ENCODE measurements at regions not wholly inside any gene's neighbourhood (a gene's known extent, or its start where the extent isn't known, plus 50 kb on each side); places are given as distances from the start of the nearest gene placed in this dataset.

DNA sequence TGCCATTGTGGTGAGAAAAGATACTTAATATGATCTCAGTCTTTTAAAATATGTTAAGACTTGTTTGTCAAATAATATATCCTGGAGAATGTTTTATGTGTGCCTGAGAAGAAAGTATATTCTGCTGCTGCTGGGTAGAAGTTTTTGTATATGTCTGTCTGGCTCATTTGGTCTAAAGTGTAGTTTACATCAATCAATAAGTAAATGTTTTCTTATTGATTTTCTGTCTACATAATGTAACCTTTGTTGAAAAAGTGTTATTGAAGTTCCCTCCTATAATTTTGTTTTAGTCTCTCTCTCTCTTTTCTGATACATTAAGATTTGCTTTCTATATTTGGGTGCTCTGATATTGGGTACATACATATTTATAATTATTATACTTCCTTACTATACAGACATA, 201.2 kb downstream of the THBS2 start:
- Histone ChIP-seq H3K9me3 (peaks cover 0 to 7% of the 10 kb centered on the region in 2 donors), H3K4me3 (no peak overlapping the region), H3K27ac (no peak overlapping the region), H3K36me3 (no peaks in the 10 kb centered on the region), H3K4me1 (no peaks in the 10 kb centered on the region), H3K27me3 (no peaks in the 10 kb centered on the region)
- intact Hi-C loops (cut with DNase I) = no loop called here
- no peak for TF ChIP-seq CTCF (IDR thresholded peaks at IDR 0.05)
- no peak for DNase-seq (ENCODE audit: low spot score in 2 of 2)

DNA sequence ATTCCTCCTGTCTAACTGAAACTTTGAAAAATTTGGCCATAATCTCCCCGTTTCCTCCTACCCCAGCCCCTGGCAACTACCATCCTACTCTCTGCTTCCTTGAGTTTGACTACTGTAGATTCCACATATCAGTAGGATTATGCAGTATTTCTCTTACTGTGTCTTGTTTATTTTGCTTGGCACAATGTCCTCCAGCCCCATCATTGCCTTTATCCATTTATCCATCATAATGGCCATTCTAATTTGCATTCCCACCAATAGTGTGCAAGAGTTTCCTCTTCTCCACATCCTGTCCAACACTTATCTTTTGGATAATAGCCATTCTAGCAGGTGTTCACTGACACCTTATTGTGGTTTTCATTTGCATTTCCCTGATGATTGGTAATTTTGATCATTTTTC, 202.3 kb downstream of the THBS2 start:
- intact Hi-C loops (cut with DNase I) = no loop called here
- Histone ChIP-seq H3K27me3 (no peaks in the 10 kb centered on the region), H3K9me3 (peaks cover 0 to 5% of the 10 kb centered on the region in 2 donors), H3K4me1 (peaks cover under 1 to 6% of the 10 kb centered on the region in 2 donors), H3K27ac (no peak overlapping the region), H3K36me3 (no peaks in the 10 kb centered on the region), H3K4me3 (no peak overlapping the region)
- DNase-seq (ENCODE audit: low spot score in 2 of 2) = no peak
- TF ChIP-seq CTCF (IDR thresholded peaks at IDR 0.05) = no peak

- H3K9me3 ChIP-seq = no peaks in the 10 kb centered on the region
- H3K4me1 ChIP-seq = peaks cover 6 to 14% of the 10 kb centered on the region in 2 donors
- no peak overlapping the region for H3K4me3 ChIP-seq
- H3K27ac ChIP-seq = no peak overlapping the region
- TF ChIP-seq CTCF (IDR thresholded peaks at IDR 0.05) = no peak
- no peak for DNase-seq (ENCODE audit: low spot score in 2 of 2)
- intact Hi-C loops (cut with DNase I) = no loop called here
- no peaks in the 10 kb centered on the region for H3K27me3 ChIP-seq
- no peaks in the 10 kb centered on the region for H3K36me3 ChIP-seq
Observed at GRCh38 chr6:169048865-169049205, 204.8 kb downstream of the THBS2 start.

GRCh38 chr6:169048185-169048864, 205.3 kb downstream of the THBS2 start:
- H3K4me3 ChIP-seq = no peak overlapping the region
- H3K27ac ChIP-seq = peak overlapping the region in 1 of 2 donors; percentile 83
- DNase-seq (ENCODE audit: low spot score in 2 of 2) = no peak
- no peaks in the 10 kb centered on the region for H3K27me3 ChIP-seq
- no peaks in the 10 kb centered on the region for H3K9me3 ChIP-seq
- intact Hi-C loops (cut with DNase I) = no loop called here
- no peaks in the 10 kb centered on the region for H3K36me3 ChIP-seq
- TF ChIP-seq CTCF (IDR thresholded peaks at IDR 0.05) = no peak
- peaks cover 6 to 14% of the 10 kb centered on the region in 2 donors for H3K4me1 ChIP-seq

DNA sequence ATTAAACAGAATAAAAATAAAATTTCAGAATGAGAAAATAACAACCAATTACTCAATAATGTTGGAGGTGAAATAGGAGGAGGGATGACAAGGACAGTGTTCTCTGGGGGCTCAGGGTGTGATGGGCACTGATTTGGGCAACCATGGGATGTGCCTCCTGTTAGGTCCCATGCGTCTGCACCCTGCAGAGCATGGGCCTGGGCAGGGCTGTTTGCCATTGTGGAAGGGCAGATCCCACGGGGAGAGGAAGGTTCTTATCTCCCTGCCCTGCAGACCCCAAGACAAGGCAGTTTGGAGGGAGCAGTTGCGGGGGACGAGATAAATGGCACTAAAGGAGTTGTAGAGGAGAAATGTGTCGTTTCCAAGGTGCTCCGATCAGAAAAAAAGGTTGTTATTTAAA, 206.3 kb downstream of the THBS2 start:
- H3K27ac ChIP-seq = peak overlapping the region; percentile 20 to 83
- DNase-seq (ENCODE audit: low spot score in 2 of 2) = no peak
- peaks cover 6 to 14% of the 10 kb centered on the region in 2 donors for H3K4me1 ChIP-seq
- no peaks in the 10 kb centered on the region for H3K27me3 ChIP-seq
- no peaks in the 10 kb centered on the region for H3K36me3 ChIP-seq
- H3K9me3 ChIP-seq = no peaks in the 10 kb centered on the region
- intact Hi-C loops (cut with DNase I) = loop anchor here (2.0 kb wide), 2 partner anchors 121 to 143 kb away; no protein-coding TSS in a partner anchor
- no peak for TF ChIP-seq CTCF (IDR thresholded peaks at IDR 0.05)
- H3K4me3 ChIP-seq = no peak overlapping the region

All from ascending aorta (tissue), 2 donors.